PC-3 (cell line): ENCODE measurements at regions not wholly inside any gene's neighbourhood (a gene's known extent, or its start where the extent isn't known, plus 50 kb on each side); places are given as distances from the start of the nearest gene placed in this dataset.

Experiments used
- ATAC-seq: fragments of 200-7000 bp; cut with Tn5 transposase; 2 replicates; pipeline ENCODE4 v1.9.1; 2020; ENCODE audit warnings: mild to moderate bottlenecking, moderate library complexity
- BruUV-seq: library from RNA; stranded (reverse); fragments of 400-500 nt; replicated peaks from 2 replicates; lab custom pipeline; 2021; lab: Mats Ljungman, UMichigan
- CTCF ChIA-PET: fragments of 300-600 bp; sonication (Branson Sonifier 250); formaldehyde crosslinking; loops from one replicate; lab custom pipeline; 2022; ENCODE audit warnings: antibody characterized with exemption; lab: Charles Lee
- POLR2A ChIA-PET: fragments of 300-600 bp; sonication (Branson Sonifier 250); formaldehyde crosslinking; loops from one replicate; lab custom pipeline; 2022; ENCODE audit warnings: antibody characterized with exemption; ENCODE audit not compliant: unreplicated experiment; lab: Charles Lee
- DNase-seq: peaks from one replicate; pipeline ENCODE4 v3.0.0-alpha.2; 2015
- H2AFZ ChIP-seq: fragments of 300-600 bp; sonication (generic); 2 replicates; pipeline ENCODE4 v1.6.0; 2016; ENCODE audit warnings: antibody characterized with exemption, low read length
- H3F3A ChIP-seq: fragments of 300-600 bp; sonication (generic); one replicate; pipeline ENCODE4 v1.6.0; 2017; ENCODE audit warnings: antibody characterized with exemption, low read length, control low read depth, mild to moderate bottlenecking; ENCODE audit not compliant: unreplicated experiment
- H3K27ac ChIP-seq: fragments of 300-600 bp; sonication (generic); 2 replicates; pipeline ENCODE4 v1.5.1; 2016; ENCODE audit warnings: mild to moderate bottlenecking, low read length
- H3K27me3 ChIP-seq: fragments of 300-600 bp; sonication (generic); 2 replicates; pipeline ENCODE4 v1.6.1; 2016; ENCODE audit warnings: low read length, mixed read lengths
- H3K36me3 ChIP-seq: fragments of 300-600 bp; sonication (generic); 2 replicates; pipeline ENCODE4 v1.6.1; 2016; ENCODE audit warnings: low read depth, mixed run types, low read length, mixed read lengths
- H3K4me1 ChIP-seq: fragments of 300-600 bp; sonication (generic); 2 replicates; pipeline ENCODE4 v1.5.1; 2016; ENCODE audit warnings: low read length; ENCODE audit not compliant: insufficient read depth
- H3K4me2 ChIP-seq: fragments of 300-600 bp; sonication (generic); 2 replicates; pipeline ENCODE4 v1.6.0; 2016; ENCODE audit warnings: low read length
- H3K4me3 ChIP-seq: fragments of 300-600 bp; sonication (generic); 2 replicates; pipeline ENCODE4 v1.5.1; 2016; ENCODE audit warnings: mild to moderate bottlenecking, low read length, mixed read lengths
- H3K79me2 ChIP-seq: fragments of 300-600 bp; sonication (generic); 2 replicates; pipeline ENCODE4 v1.6.1; 2017; ENCODE audit warnings: low read length, mixed read lengths
- H3K9ac ChIP-seq: fragments of 300-600 bp; sonication (generic); 2 replicates; pipeline ENCODE4 v1.6.0; 2016; ENCODE audit warnings: mild to moderate bottlenecking, low read length
- H3K9me2 ChIP-seq: fragments of 300-600 bp; sonication (generic); replicated peaks from 2 replicates; pipeline ENCODE4 v1.6.1; 2016; ENCODE audit warnings: mixed run types, low read length, mixed read lengths
- H3K9me3 ChIP-seq: fragments of 300-600 bp; sonication (generic); 2 replicates; pipeline ENCODE4 v1.6.1; 2016; ENCODE audit warnings: low read length, mixed read lengths
- H4K20me1 ChIP-seq: fragments of 300-600 bp; sonication (generic); 2 replicates; pipeline ENCODE4 v1.6.1; 2016; ENCODE audit warnings: low read length, mixed read lengths
- EZH2 ChIP-seq: fragments of 300-600 bp; sonication (generic); IDR thresholded peaks from one replicate; pipeline ENCODE4 v1.6.1; 2017; ENCODE audit warnings: antibody characterized with exemption, mild to moderate bottlenecking, low read length; ENCODE audit not compliant: unreplicated experiment
- EZH2phosphoT487 ChIP-seq: fragments of 300-600 bp; sonication (generic); IDR thresholded peaks from 2 replicates; pipeline ENCODE4 v1.6.1; 2018; ENCODE audit warnings: mild to moderate bottlenecking, antibody characterized with exemption, low read length, borderline replicate concordance
- intact Hi-C: fragments of 100-400 bp; cut with micrococcal nuclease; formaldehyde crosslinking; loops from 2 replicates; pipeline ENCODE4 v1.9.0; 2023
- TF ChIP-seq, protein P1 (sequence below): fragments of 300-600 bp; sonication (generic); conservative IDR thresholded peaks from 2 replicates; pipeline ENCODE4 v1.5.1; 2017; ENCODE audit warnings: antibody characterized with exemption, low read depth, mild to moderate bottlenecking, low read length

DNA sequence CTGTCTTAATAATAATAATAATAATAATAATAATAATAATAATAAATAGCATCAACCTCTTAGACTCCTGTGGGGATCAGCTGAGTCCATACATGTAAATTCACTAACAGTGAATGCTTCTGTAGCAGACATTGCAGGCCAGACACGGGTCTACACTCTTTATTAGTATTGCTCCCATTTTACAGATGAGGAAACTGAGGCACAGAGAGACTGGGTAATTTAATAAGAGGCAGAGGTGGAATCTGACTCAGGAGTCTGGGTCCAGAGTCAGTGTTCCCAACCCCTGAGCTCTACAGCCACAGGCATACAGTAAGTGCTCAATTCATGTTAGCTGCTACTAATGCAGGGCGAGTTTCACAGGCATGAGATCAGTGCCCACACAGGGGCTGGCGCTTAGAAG is 123.2 kb upstream of the MAP1LC3B2 start:
- TF ChIP-seq, protein P1, sequence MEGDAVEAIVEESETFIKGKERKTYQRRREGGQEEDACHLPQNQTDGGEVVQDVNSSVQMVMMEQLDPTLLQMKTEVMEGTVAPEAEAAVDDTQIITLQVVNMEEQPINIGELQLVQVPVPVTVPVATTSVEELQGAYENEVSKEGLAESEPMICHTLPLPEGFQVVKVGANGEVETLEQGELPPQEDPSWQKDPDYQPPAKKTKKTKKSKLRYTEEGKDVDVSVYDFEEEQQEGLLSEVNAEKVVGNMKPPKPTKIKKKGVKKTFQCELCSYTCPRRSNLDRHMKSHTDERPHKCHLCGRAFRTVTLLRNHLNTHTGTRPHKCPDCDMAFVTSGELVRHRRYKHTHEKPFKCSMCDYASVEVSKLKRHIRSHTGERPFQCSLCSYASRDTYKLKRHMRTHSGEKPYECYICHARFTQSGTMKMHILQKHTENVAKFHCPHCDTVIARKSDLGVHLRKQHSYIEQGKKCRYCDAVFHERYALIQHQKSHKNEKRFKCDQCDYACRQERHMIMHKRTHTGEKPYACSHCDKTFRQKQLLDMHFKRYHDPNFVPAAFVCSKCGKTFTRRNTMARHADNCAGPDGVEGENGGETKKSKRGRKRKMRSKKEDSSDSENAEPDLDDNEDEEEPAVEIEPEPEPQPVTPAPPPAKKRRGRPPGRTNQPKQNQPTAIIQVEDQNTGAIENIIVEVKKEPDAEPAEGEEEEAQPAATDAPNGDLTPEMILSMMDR = no peak
- TF ChIP-seq EZH2phosphoT487 (no peak), EZH2 (no peak)
- ChIA-PET POLR2A (no interaction called here), CTCF (no interaction called here)
- H3K9me2 ChIP-seq = no peaks in the 10 kb centered on the region
- H3K27me3 ChIP-seq = no peaks in the 10 kb centered on the region
- no TSS peak for BruUV-seq
- no peak overlapping the region for H2AFZ ChIP-seq
- DNase-seq = no peak
- no peaks in the 10 kb centered on the region for H3K9me3 ChIP-seq
- no peaks in the 10 kb centered on the region for H3K79me2 ChIP-seq
- no peak overlapping the region for H3K4me3 ChIP-seq
- no peaks in the 10 kb centered on the region for H4K20me1 ChIP-seq
- no peak overlapping the region for H3K9ac ChIP-seq
- peaks cover 20% of the 10 kb centered on the region for H3K4me1 ChIP-seq
- no peaks in the 10 kb centered on the region for H3F3A ChIP-seq
- no peak overlapping the region for H3K27ac ChIP-seq
- H3K36me3 ChIP-seq = no peaks in the 10 kb centered on the region
- ATAC-seq = no peak
- H3K4me2 ChIP-seq = no peak overlapping the region
- intact Hi-C loops = loop anchor here (2.0 kb wide), 1 partner anchor 93 kb away; no protein-coding TSS in a partner anchor

DNA sequence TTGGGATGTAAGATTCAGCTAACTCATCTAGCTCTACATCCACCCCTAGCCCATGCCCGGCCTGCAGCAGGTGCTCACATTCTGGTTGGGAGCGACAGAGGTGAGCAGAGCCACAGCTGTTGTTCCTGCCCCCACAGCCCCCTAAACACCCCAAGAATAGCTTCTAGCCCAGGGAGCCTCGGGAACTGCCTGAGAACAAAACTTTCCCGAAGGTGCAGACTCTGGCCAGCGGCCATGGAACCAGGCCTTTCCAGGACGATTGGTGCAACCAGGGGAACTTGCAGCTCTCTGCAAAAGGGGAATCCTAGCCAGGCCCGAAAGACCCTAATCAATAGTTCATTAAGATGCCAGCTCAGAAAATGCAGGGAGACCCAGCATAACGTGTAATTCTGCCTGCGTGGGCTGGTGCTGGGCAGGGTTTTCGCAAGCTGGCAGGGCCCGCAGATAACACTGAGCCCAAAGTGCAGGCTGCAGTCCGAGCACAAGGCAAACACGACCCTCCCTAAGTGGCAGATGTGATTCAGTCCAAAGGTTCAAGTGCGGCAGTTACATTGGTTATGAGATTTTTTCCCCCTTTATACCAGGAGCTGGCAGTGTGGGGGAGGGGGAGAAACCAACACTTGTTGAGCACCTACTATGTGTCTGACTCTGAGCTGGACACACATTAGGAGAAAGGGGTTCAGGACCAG is 122.5 kb upstream of the MAP1LC3B2 start:
- intact Hi-C loops = no loop called here
- CTCF ChIA-PET = no interaction called here

DNA sequence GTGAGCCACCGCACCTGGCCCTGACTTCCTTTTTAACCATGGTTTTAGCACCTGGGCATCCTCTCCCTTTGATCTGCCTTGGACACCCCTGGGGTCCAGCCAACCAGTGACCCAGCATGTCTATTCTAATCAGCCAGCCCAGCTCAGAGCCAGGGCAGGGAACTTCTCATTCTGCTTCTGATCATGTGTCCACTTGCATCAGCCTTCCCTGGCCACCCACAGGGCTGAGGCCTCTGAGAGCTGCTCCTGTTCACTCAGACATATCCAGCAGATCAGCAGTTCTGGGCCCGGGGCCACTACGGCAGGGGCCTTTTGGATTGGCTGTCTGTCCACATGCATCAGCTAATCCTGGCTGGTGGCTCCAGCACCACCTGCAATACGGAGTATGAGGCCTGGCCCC is 117.9 kb upstream of the MAP1LC3B2 start:
- no peaks in the 10 kb centered on the region for H3K9me2 ChIP-seq
- no peak for ATAC-seq
- H3K27me3 ChIP-seq = no peaks in the 10 kb centered on the region
- intact Hi-C loops = no loop called here
- H3K27ac ChIP-seq = no peak overlapping the region
- H3K4me2 ChIP-seq = no peak overlapping the region
- TF ChIP-seq, protein P1 = no peak
- no peak for TF ChIP-seq EZH2phosphoT487
- no peak for TF ChIP-seq EZH2
- H3K9ac ChIP-seq = no peak overlapping the region
- ChIA-PET POLR2A (no interaction called here), CTCF (no interaction called here)
- H3K79me2 ChIP-seq = no peaks in the 10 kb centered on the region
- H3K4me1 ChIP-seq = no peaks in the 10 kb centered on the region
- no peak for DNase-seq
- no peaks in the 10 kb centered on the region for H3K36me3 ChIP-seq
- BruUV-seq = no TSS peak
- no peaks in the 10 kb centered on the region for H4K20me1 ChIP-seq
- H3F3A ChIP-seq = no peaks in the 10 kb centered on the region
- H3K4me3 ChIP-seq = no peak overlapping the region
- no peak overlapping the region for H2AFZ ChIP-seq
- no peaks in the 10 kb centered on the region for H3K9me3 ChIP-seq

More for the DNA sequence above, 122.5 kb upstream of the MAP1LC3B2 start:
- Histone ChIP-seq H3K4me1 (peaks cover 20% of the 10 kb centered on the region), H3K79me2 (no peaks in the 10 kb centered on the region), H3K4me3 (no peak overlapping the region), H4K20me1 (no peaks in the 10 kb centered on the region), H3K27ac (no peak overlapping the region), H3K9me3 (no peaks in the 10 kb centered on the region), H3K4me2 (no peak overlapping the region), H3F3A (no peaks in the 10 kb centered on the region), H3K9me2 (no peaks in the 10 kb centered on the region), H3K36me3 (no peaks in the 10 kb centered on the region), H3K9ac (no peak overlapping the region), H3K27me3 (no peaks in the 10 kb centered on the region), H2AFZ (no peak overlapping the region)
- ATAC-seq = no peak
- no peak for TF ChIP-seq EZH2phosphoT487
- TF ChIP-seq EZH2 = no peak
- TF ChIP-seq, protein P1 = no peak
- no TSS peak for BruUV-seq
- no peak for DNase-seq
- POLR2A ChIA-PET = no interaction called here
